ENCODE measurements at regions not wholly inside any gene's neighbourhood (a gene's known extent, or its start where the extent isn't known, plus 50 kb on each side); places are given as distances from the start of the nearest gene placed in this dataset.

GRCh38 chr5:166398131-166398530, 1893.3 kb upstream of the WWC1 start:
- in situ Hi-C loops (cut with MboI; ENCODE audit: low sequenced_read_pairs in 4 of 4): no loop called here
- TF ChIP-seq CTCF (IDR thresholded peaks at IDR 0.05 in 4 of 5, conservative IDR thresholded peaks at IDR 0.05 in 1 of 5): no peak
- TF ChIP-seq POLR2A (IDR thresholded peaks at IDR 0.05): no peak

GRCh38 chr5:166399781-166400180, 1891.7 kb upstream of the WWC1 start:
- no peak for TF ChIP-seq CTCF (IDR thresholded peaks at IDR 0.05 in 4 of 5, conservative IDR thresholded peaks at IDR 0.05 in 1 of 5)
- TF ChIP-seq POLR2A (IDR thresholded peaks at IDR 0.05): no peak
- Histone ChIP-seq H3K4me1 (no peaks in the 10 kb centered on the region), H3K27me3 (no peaks in the 10 kb centered on the region), H3K9me3 (no peaks in the 10 kb centered on the region), H3K36me3 (no peaks in the 10 kb centered on the region), H3K27ac (no peak overlapping the region), H3K4me3 (no peak overlapping the region)
- ATAC-seq (no peak), DNase-seq (no peak)
- intact Hi-C loops (cut with DNase I; ENCODE audit: low total_unique reads): no loop called here
- in situ Hi-C loops (cut with MboI; ENCODE audit: low sequenced_read_pairs in 4 of 4): no loop called here

More at GRCh38 chr5:166398131-166398530, 1893.3 kb upstream of the WWC1 start:
- ATAC-seq (no peak), DNase-seq (no peak)
- H3K27ac ChIP-seq: no peak overlapping the region
- no peaks in the 10 kb centered on the region for H3K4me1 ChIP-seq
- H3K27me3 ChIP-seq: no peaks in the 10 kb centered on the region
- no peaks in the 10 kb centered on the region for H3K9me3 ChIP-seq
- H3K36me3 ChIP-seq: no peaks in the 10 kb centered on the region
- intact Hi-C loops (cut with DNase I; ENCODE audit: low total_unique reads): no loop called here
- H3K4me3 ChIP-seq: no peak overlapping the region

- Histone ChIP-seq H3K9me3 (no peaks in the 10 kb centered on the region), H3K4me3 (no peak overlapping the region), H3K4me1 (no peaks in the 10 kb centered on the region), H3K27ac (no peak overlapping the region), H3K27me3 (no peaks in the 10 kb centered on the region), H3K36me3 (no peaks in the 10 kb centered on the region)
- TF ChIP-seq CTCF (IDR thresholded peaks at IDR 0.05 in 4 of 5, conservative IDR thresholded peaks at IDR 0.05 in 1 of 5) (no peak), POLR2A (IDR thresholded peaks at IDR 0.05) (no peak)
- ATAC-seq (no peak), DNase-seq (no peak)
- in situ Hi-C loops (cut with MboI; ENCODE audit: low sequenced_read_pairs in 4 of 4) (no loop called here), intact Hi-C loops (cut with DNase I; ENCODE audit: low total_unique reads) (no loop called here)
Observed at GRCh38 chr5:166401391-166401790, 1890.1 kb upstream of the WWC1 start.

- in situ Hi-C loops (cut with MboI; ENCODE audit: low sequenced_read_pairs in 4 of 4): no loop called here
- no peaks in the 10 kb centered on the region for H3K4me1 ChIP-seq
- no peaks in the 10 kb centered on the region for H3K9me3 ChIP-seq
Observed at GRCh38 chr5:166412191-166412590, 1879.3 kb upstream of the WWC1 start.

More at GRCh38 chr5:166412191-166412590, 1879.3 kb upstream of the WWC1 start:
- H3K4me3 ChIP-seq: no peak overlapping the region
- ATAC-seq (no peak), DNase-seq (no peak)
- intact Hi-C loops (cut with DNase I; ENCODE audit: low total_unique reads): no loop called here
- H3K27me3 ChIP-seq: no peaks in the 10 kb centered on the region
- H3K36me3 ChIP-seq: no peaks in the 10 kb centered on the region
- no peak for TF ChIP-seq CTCF (IDR thresholded peaks at IDR 0.05 in 4 of 5, conservative IDR thresholded peaks at IDR 0.05 in 1 of 5)
- TF ChIP-seq POLR2A (IDR thresholded peaks at IDR 0.05): no peak
- no peak overlapping the region for H3K27ac ChIP-seq

All from gastrocnemius medialis (tissue), 4 donors.